GM12878 (cell line): ENCODE measurements at regions not wholly inside any gene's neighbourhood (a gene's known extent, or its start where the extent isn't known, plus 50 kb on each side); places are given as distances from the start of the nearest gene placed in this dataset.

Source experiments
- ATAC-seq: fragments of 200-7000 bp; cut with Tn5 transposase; 3 replicates; pipeline ENCODE4 v1.9.1; 2020; ENCODE audit warnings: mild to moderate bottlenecking, moderate library complexity
- BruUV-seq: library from RNA; stranded (reverse); fragments of 400-500 nt; replicated peaks from 2 replicates; lab custom pipeline; 2021; lab: Mats Ljungman, UMichigan
- CTCF ChIA-PET: fragments of 300-600 bp; sonication (Branson Sonifier 250); formaldehyde crosslinking; extraction: SDS; loops from one replicate; lab custom pipeline; 2021; ENCODE audit warnings: inconsistent platforms; lab: Yijun Ruan, JAX
- POLR2A ChIA-PET: fragments of 350-600 bp; formaldehyde crosslinking; extraction: SDS; loops from one replicate; lab custom pipeline; 2021; ENCODE audit warnings: inconsistent platforms; lab: Charles Lee
- RAD21 ChIA-PET: fragments of 300-600 bp; sonication (Branson Sonifier 250); formaldehyde crosslinking; loops from one replicate; lab custom pipeline; 2023; ENCODE audit warnings: antibody characterized with exemption; ENCODE audit not compliant: unreplicated experiment; lab: Charles Lee
- SMC1A ChIA-PET: fragments of 300-600 bp; sonication (Branson Sonifier 250); formaldehyde crosslinking; loops from one replicate; lab custom pipeline; 2023; ENCODE audit not compliant: unreplicated experiment, uncharacterized antibody; lab: Charles Lee
- DNase-seq: peaks from one replicate; pipeline ENCODE4 v3.0.0-alpha.2; 2011; ENCODE audit warnings: low read depth, low spot score
- FAIRE-seq: peaks from 3 replicates; lab custom pipeline; 2011; peaks lifted over from hg19 to GRCh38; lab: Jason Lieb, UNC
- H2AFZ ChIP-seq: 2 replicates; pipeline ENCODE4 v1.6.0; 2011; ENCODE audit warnings: low read depth, low read length, control low read depth; ENCODE audit not compliant: control insufficient read depth
- H3K27ac ChIP-seq: 2 replicates; pipeline ENCODE4 v1.5.1; 2011; ENCODE audit warnings: control low read depth; ENCODE audit not compliant: control insufficient read depth, insufficient read depth
- H3K27me3 ChIP-seq, 2 experiments: replicated peaks in 1 of 2; 2 replicates each; pipeline versions ENCODE4 v1.6.0 to v1.6.1; 2011; ENCODE audit warnings: low read length in 1 of 2; ENCODE audit not compliant: control insufficient read depth in 2 of 2, insufficient read depth in 2 of 2
- H3K36me3 ChIP-seq, 2 experiments: 2 replicates each; pipeline ENCODE4 v1.5.1; 2011; ENCODE audit warnings: low read length in 1 of 2; ENCODE audit not compliant: control insufficient read depth in 2 of 2, insufficient read depth in 2 of 2
- H3K4me1 ChIP-seq: 2 replicates; pipeline ENCODE4 v1.6.1; 2011; ENCODE audit warnings: mild to moderate bottlenecking, low read length, moderate library complexity, mixed read lengths; ENCODE audit not compliant: control insufficient read depth, insufficient read depth
- H3K4me2 ChIP-seq: 2 replicates; pipeline ENCODE4 v1.6.0; 2011; ENCODE audit warnings: control low read depth; ENCODE audit not compliant: control insufficient read depth, insufficient read depth
- H3K4me3 ChIP-seq: fragments of 200-600 bp; sonication (generic); 2 replicates; pipeline ENCODE4 v1.5.1; 2016
- H3K79me2 ChIP-seq: 2 replicates; pipeline ENCODE4 v1.6.0; 2011; ENCODE audit warnings: low read length; ENCODE audit not compliant: control insufficient read depth, insufficient read depth
- H3K9ac ChIP-seq: 2 replicates; pipeline ENCODE4 v1.8.0; 2011; ENCODE audit warnings: low read length, control low read depth, mixed read lengths; ENCODE audit not compliant: control insufficient read depth, insufficient read depth
- H3K9me3 ChIP-seq: replicated peaks from 3 replicates; pipeline ENCODE4 v1.5.1; 2011; ENCODE audit warnings: mild to moderate bottlenecking, low read length; ENCODE audit not compliant: control insufficient read depth, insufficient read depth
- H4K20me1 ChIP-seq: 2 replicates; pipeline ENCODE4 v1.6.0; 2011; ENCODE audit not compliant: control insufficient read depth, insufficient read depth
- ASH2L ChIP-seq: fragments of 300-600, 200-600 bp; sonication (generic); IDR thresholded peaks from 2 replicates; pipeline ENCODE4 v1.6.1; 2017; ENCODE audit warnings: low read depth, mild to moderate bottlenecking, borderline replicate concordance
- BHLHE40 ChIP-seq, 2 experiments: fragments of 450-650 bp in 1 of 2; IDR thresholded peaks; 2 replicates each; pipeline ENCODE4 v1.6.1; 2011 to 2017; ENCODE audit warnings: low read depth in 2 of 2, borderline replicate concordance in 1 of 2, improper control_type of control experiment in 1 of 2, low read length in 1 of 2, mild to moderate bottlenecking in 1 of 2
- BRCA1 ChIP-seq: IDR thresholded peaks from 2 replicates; pipeline ENCODE4 v1.6.1; 2011; ENCODE audit warnings: low read depth, low read length, improper control_type of control experiment
- EGR1 ChIP-seq, 2 experiments: IDR thresholded peaks; 1 replicate in 1 of 2; 2 replicates in 1 of 2; pipeline ENCODE4 v1.6.1; 2011 to 2012; ENCODE audit warnings: low read depth in 2 of 2, low read length in 2 of 2, borderline replicate concordance in 1 of 2, mild to moderate bottlenecking in 1 of 2, moderate library complexity in 1 of 2
- LARP7 ChIP-seq: fragments of 450-650 bp; IDR thresholded peaks from 2 replicates; pipeline ENCODE4 v1.6.1; 2017; ENCODE audit warnings: mild to moderate bottlenecking
- PML ChIP-seq: IDR thresholded peaks from 2 replicates; pipeline ENCODE4 v1.6.1; 2012; ENCODE audit warnings: low read length, inconsistent platforms
- RELA ChIP-seq: fragments of 450-650 bp; IDR thresholded peaks from 2 replicates; pipeline ENCODE4 v1.8.0; 2014; ENCODE audit warnings: borderline replicate concordance; ENCODE audit not compliant: partially characterized antibody
- SIX5 ChIP-seq: IDR thresholded peaks from 2 replicates; pipeline ENCODE4 v1.6.1; 2011; ENCODE audit warnings: mild to moderate bottlenecking, low read depth, low read length, moderate library complexity; ENCODE audit not compliant: severe bottlenecking
- SPI1 ChIP-seq: IDR thresholded peaks from 2 replicates; pipeline ENCODE4 v1.6.1; 2011; ENCODE audit warnings: low read depth, mild to moderate bottlenecking, low read length, moderate library complexity, borderline replicate concordance; ENCODE audit not compliant: insufficient read depth
- WGBS: methylation state at CpG from one replicate; pipeline ENCODE4 v1.1.6; 2016; ENCODE audit warnings: low lambda C conversion rate; ENCODE audit not compliant: insufficient replicate concordance, insufficient coverage; ENCODE audit errors: missing lambda C conversion rate; 5-methylcytosine and 5-hydroxymethylcytosine counted together
- in situ Hi-C: fragments of 300-500 bp; cut with MboI; formaldehyde crosslinking; loops from 9 replicates; pipeline ENCODE4 v1.14.3; 2018; ENCODE audit warnings: mixed read lengths
- intact Hi-C: fragments of 100-400 bp; cut with micrococcal nuclease; formaldehyde crosslinking; loops from one replicate; pipeline ENCODE4 v1.14.2; 2022; ENCODE audit not compliant: unreplicated experiment
- TF ChIP-seq, protein P1 (sequence below): fragments of 450-650 bp; IDR thresholded peaks from 2 replicates; pipeline ENCODE4 v1.6.1; 2016; ENCODE audit warnings: mild to moderate bottlenecking, moderate library complexity, borderline replicate concordance
- TF ChIP-seq, protein P2 (sequence below): fragments of 150-350 bp; IDR thresholded peaks from 2 replicates; pipeline ENCODE4 v1.6.1; 2014; ENCODE audit warnings: mild to moderate bottlenecking, low read depth, low read length
- TF ChIP-seq, protein P3 (sequence below): fragments of 450-650 bp; formaldehyde crosslinking; IDR thresholded peaks from 2 replicates; pipeline ENCODE4 v1.4.0; 2022; ENCODE audit warnings: mild to moderate bottlenecking, moderate library complexity

- FAIRE-seq (no peak), DNase-seq (no peak), ATAC-seq (no peak)
- no TSS peak for BruUV-seq
- POLR2A ChIA-PET = no interaction called here
- Histone ChIP-seq H3K9ac (no peak overlapping the region), H3K9me3 (no peaks in the 10 kb centered on the region), H3K4me3 (no peak overlapping the region), H3K79me2 (no peaks in the 10 kb centered on the region), H2AFZ (no peak overlapping the region), H3K4me1 (no peaks in the 10 kb centered on the region), H3K27ac (no peak overlapping the region), H3K36me3 (no peaks in the 10 kb centered on the region), H4K20me1 (no peaks in the 10 kb centered on the region), H3K27me3 (no peaks in the 10 kb centered on the region), H3K4me2 (no peak overlapping the region)
- 22% methylated on average over 9 of the region's 10 CpGs for WGBS
- SMC1A ChIA-PET = no interaction called here
- intact Hi-C loops = no loop called here
- TF ChIP-seq BRCA1 (no peak), EGR1 (IDR thresholded peaks at IDR 0.05; ENCODE audit: borderline replicate concordance in 1 of 2, low read depth in 2 of 2, low read length in 2 of 2) (no peak), ASH2L (no peak), BHLHE40 (IDR thresholded peaks at IDR 0.05; ENCODE audit: borderline replicate concordance in 1 of 2, low read depth in 2 of 2, low read length in 1 of 2) (no peak), RELA (no peak), SPI1 (no peak), SIX5 (no peak), PML (no peak), LARP7 (no peak)
- TF ChIP-seq, protein P1, sequence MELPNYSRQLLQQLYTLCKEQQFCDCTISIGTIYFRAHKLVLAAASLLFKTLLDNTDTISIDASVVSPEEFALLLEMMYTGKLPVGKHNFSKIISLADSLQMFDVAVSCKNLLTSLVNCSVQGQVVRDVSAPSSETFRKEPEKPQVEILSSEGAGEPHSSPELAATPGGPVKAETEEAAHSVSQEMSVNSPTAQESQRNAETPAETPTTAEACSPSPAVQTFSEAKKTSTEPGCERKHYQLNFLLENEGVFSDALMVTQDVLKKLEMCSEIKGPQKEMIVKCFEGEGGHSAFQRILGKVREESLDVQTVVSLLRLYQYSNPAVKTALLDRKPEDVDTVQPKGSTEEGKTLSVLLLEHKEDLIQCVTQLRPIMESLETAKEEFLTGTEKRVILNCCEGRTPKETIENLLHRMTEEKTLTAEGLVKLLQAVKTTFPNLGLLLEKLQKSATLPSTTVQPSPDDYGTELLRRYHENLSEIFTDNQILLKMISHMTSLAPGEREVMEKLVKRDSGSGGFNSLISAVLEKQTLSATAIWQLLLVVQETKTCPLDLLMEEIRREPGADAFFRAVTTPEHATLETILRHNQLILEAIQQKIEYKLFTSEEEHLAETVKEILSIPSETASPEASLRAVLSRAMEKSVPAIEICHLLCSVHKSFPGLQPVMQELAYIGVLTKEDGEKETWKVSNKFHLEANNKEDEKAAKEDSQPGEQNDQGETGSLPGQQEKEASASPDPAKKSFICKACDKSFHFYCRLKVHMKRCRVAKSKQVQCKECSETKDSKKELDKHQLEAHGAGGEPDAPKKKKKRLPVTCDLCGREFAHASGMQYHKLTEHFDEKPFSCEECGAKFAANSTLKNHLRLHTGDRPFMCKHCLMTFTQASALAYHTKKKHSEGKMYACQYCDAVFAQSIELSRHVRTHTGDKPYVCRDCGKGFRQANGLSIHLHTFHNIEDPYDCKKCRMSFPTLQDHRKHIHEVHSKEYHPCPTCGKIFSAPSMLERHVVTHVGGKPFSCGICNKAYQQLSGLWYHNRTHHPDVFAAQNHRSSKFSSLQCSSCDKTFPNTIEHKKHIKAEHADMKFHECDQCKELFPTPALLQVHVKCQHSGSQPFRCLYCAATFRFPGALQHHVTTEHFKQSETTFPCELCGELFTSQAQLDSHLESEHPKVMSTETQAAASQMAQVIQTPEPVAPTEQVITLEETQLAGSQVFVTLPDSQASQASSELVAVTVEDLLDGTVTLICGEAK = no peak
- TF ChIP-seq, protein P2, sequence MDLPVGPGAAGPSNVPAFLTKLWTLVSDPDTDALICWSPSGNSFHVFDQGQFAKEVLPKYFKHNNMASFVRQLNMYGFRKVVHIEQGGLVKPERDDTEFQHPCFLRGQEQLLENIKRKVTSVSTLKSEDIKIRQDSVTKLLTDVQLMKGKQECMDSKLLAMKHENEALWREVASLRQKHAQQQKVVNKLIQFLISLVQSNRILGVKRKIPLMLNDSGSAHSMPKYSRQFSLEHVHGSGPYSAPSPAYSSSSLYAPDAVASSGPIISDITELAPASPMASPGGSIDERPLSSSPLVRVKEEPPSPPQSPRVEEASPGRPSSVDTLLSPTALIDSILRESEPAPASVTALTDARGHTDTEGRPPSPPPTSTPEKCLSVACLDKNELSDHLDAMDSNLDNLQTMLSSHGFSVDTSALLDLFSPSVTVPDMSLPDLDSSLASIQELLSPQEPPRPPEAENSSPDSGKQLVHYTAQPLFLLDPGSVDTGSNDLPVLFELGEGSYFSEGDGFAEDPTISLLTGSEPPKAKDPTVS = no peak
- TF ChIP-seq, protein P3, sequence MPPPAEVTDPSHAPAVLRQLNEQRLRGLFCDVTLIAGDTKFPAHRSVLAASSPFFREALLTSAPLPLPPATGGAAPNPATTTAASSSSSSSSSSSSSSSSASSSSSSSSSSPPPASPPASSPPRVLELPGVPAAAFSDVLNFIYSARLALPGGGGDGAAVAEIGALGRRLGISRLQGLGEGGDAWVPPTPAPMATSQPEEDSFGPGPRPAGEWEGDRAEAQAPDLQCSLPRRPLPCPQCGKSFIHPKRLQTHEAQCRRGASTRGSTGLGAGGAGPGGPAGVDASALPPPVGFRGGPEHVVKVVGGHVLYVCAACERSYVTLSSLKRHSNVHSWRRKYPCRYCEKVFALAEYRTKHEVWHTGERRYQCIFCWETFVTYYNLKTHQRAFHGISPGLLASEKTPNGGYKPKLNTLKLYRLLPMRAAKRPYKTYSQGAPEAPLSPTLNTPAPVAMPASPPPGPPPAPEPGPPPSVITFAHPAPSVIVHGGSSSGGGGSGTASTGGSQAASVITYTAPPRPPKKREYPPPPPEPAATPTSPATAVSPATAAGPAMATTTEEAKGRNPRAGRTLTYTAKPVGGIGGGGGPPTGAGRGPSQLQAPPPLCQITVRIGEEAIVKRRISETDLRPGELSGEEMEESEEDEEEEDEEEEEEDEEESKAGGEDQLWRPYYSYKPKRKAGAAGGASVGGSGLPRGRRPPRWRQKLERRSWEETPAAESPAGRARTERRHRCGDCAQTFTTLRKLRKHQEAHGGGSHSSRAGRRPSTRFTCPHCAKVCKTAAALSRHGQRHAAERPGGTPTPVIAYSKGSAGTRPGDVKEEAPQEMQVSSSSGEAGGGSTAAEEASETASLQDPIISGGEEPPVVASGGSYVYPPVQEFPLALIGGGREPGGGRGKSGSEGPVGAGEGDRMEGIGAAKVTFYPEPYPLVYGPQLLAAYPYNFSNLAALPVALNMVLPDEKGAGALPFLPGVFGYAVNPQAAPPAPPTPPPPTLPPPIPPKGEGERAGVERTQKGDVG = no peak
- RAD21 ChIA-PET = no interaction called here
- in situ Hi-C loops = no loop called here
- CTCF ChIA-PET = no interaction called here
Observed at GRCh38 chr2:104766683-104767082, 87.2 kb upstream of the POU3F3 start.
